IMR-90 (cell line): ENCODE measurements at regions not wholly inside any gene's neighbourhood (a gene's known extent, or its start where the extent isn't known, plus 50 kb on each side); places are given as distances from the start of the nearest gene placed in this dataset.

Experiments
- ATAC-seq: fragments of 200-7000 bp; cut with Tn5 transposase; 2 replicates; pipeline ENCODE4 v1.9.1; 2020; ENCODE audit warnings: low read depth, mild to moderate bottlenecking, moderate library complexity
- BruUV-seq: library from RNA; stranded (reverse); fragments of 400-500 nt; replicated peaks from 2 replicates; lab custom pipeline; 2021; lab: Mats Ljungman, UMichigan
- CTCF ChIA-PET: fragments of 300-600 bp; formaldehyde crosslinking; extraction: SDS; loops from one replicate; lab custom pipeline; 2021; ENCODE audit warnings: antibody characterized with exemption; lab: Yijun Ruan, JAX
- POLR2A ChIA-PET: fragments of 300-600 bp; sonication (Branson Sonifier 250); formaldehyde crosslinking; loops from one replicate; lab custom pipeline; 2022; ENCODE audit warnings: antibody characterized with exemption; ENCODE audit not compliant: unreplicated experiment; lab: Charles Lee
- DNase-seq: peaks from one replicate; pipeline ENCODE4 v3.0.0; 2013
- H2AFZ ChIP-seq: replicated peaks from 2 replicates; pipeline ENCODE3; 2013; ENCODE audit warnings: low read length, mild to moderate bottlenecking; ENCODE audit not compliant: poor library complexity
- H2AK5ac ChIP-seq: 2 replicates; pipeline ENCODE4 v1.6.1; 2013; ENCODE audit warnings: low read depth, low read length, inconsistent platforms
- H2AK9ac ChIP-seq: replicated peaks from 2 replicates; pipeline ENCODE3; 2013; ENCODE audit warnings: mild to moderate bottlenecking, low read depth, low read length, moderate library complexity; ENCODE audit not compliant: poor library complexity
- H2BK120ac ChIP-seq: 2 replicates; pipeline ENCODE4 v1.6.1; 2013; ENCODE audit warnings: low read depth, low read length, inconsistent platforms
- H2BK15ac ChIP-seq: 3 replicates; pipeline ENCODE4 v1.6.1; 2013; ENCODE audit warnings: low read depth, low read length, inconsistent platforms
- H2BK20ac ChIP-seq: 2 replicates; pipeline ENCODE4 v1.6.1; 2013; ENCODE audit warnings: low read depth, mild to moderate bottlenecking, inconsistent platforms, low read length, moderate library complexity
- H2BK5ac ChIP-seq: 2 replicates; pipeline ENCODE4 v1.6.1; 2013; ENCODE audit warnings: mild to moderate bottlenecking, low read depth, low read length, inconsistent platforms; ENCODE audit not compliant: poor library complexity, severe bottlenecking
- H3K14ac ChIP-seq: replicated peaks from 2 replicates; pipeline ENCODE4 v1.6.1; 2013; ENCODE audit warnings: low read depth, low read length, inconsistent platforms
- H3K18ac ChIP-seq: 2 replicates; pipeline ENCODE4 v1.6.1; 2013; ENCODE audit warnings: low read depth, low read length, control low read depth
- H3K23ac ChIP-seq: 2 replicates; pipeline ENCODE4 v1.6.1; 2013; ENCODE audit warnings: low read depth, low read length, inconsistent platforms
- H3K27ac ChIP-seq: 2 replicates; pipeline ENCODE4 v1.5.1; 2013; ENCODE audit warnings: mild to moderate bottlenecking, control low read depth, low read length; ENCODE audit not compliant: insufficient read depth
- H3K27me3 ChIP-seq: 2 replicates; pipeline ENCODE4 v1.6.1; 2013; ENCODE audit warnings: low read length; ENCODE audit not compliant: control insufficient read depth, insufficient read depth
- H3K36me3 ChIP-seq: 2 replicates; pipeline ENCODE4 v1.6.1; 2013; ENCODE audit warnings: low read length, mixed read lengths; ENCODE audit not compliant: control insufficient read depth, insufficient read depth
- H3K4ac ChIP-seq: 2 replicates; pipeline ENCODE4 v1.6.1; 2013; ENCODE audit warnings: low read depth, low read length, inconsistent platforms
- H3K4me1 ChIP-seq: 2 replicates; pipeline ENCODE4 v1.6.1; 2013; ENCODE audit warnings: low read length, mixed read lengths; ENCODE audit not compliant: control insufficient read depth, insufficient read depth
- H3K4me2 ChIP-seq: 2 replicates; pipeline ENCODE4 v1.6.1; 2013; ENCODE audit warnings: low read depth, mild to moderate bottlenecking, control low read depth, low read length, moderate library complexity
- H3K4me3 ChIP-seq: 2 replicates; pipeline ENCODE4 v1.5.1; 2013; ENCODE audit warnings: low read depth, mild to moderate bottlenecking, control low read depth, low read length, moderate library complexity; ENCODE audit not compliant: insufficient read depth
- H3K56ac ChIP-seq: 2 replicates; pipeline ENCODE4 v1.6.1; 2013; ENCODE audit warnings: low read length, inconsistent platforms; ENCODE audit not compliant: insufficient read depth; ENCODE audit errors: extremely low read depth
- H3K79me1 ChIP-seq, 2 experiments: 2 replicates each; pipeline ENCODE4 v1.6.1; 2013; ENCODE audit warnings: low read length in 2 of 2, inconsistent platforms in 1 of 2, low read depth in 1 of 2
- H3K9ac ChIP-seq: 2 replicates; pipeline ENCODE4 v1.6.1; 2013; ENCODE audit warnings: low read depth, low read length, control low read depth
- H3K9me1 ChIP-seq: 2 replicates; pipeline ENCODE4 v1.6.1; 2013; ENCODE audit warnings: low read length, inconsistent platforms; ENCODE audit not compliant: insufficient read depth
- H3K9me3 ChIP-seq: 2 replicates; pipeline ENCODE4 v1.6.1; 2013; ENCODE audit warnings: low read length; ENCODE audit not compliant: control insufficient read depth, insufficient read depth
- H4K20me1 ChIP-seq: 2 replicates; pipeline ENCODE4 v1.6.1; 2013; ENCODE audit warnings: low read length, inconsistent platforms; ENCODE audit not compliant: insufficient read depth
- H4K5ac ChIP-seq: 2 replicates; pipeline ENCODE4 v1.6.1; 2013; ENCODE audit warnings: mild to moderate bottlenecking, low read depth, low read length, control low read depth
- H4K8ac ChIP-seq, 2 experiments: 2 replicates each; pipeline ENCODE4 v1.6.1; 2013; ENCODE audit warnings: low read depth in 2 of 2, low read length in 2 of 2, control low read depth in 1 of 2, inconsistent platforms in 1 of 2
- H4K91ac ChIP-seq: 2 replicates; pipeline ENCODE4 v1.6.1; 2013; ENCODE audit warnings: low read depth, low read length, inconsistent platforms; ENCODE audit not compliant: insufficient read depth
- BHLHE40 ChIP-seq: fragments of 150-350 bp; IDR thresholded peaks from 2 replicates; pipeline ENCODE4 v1.6.1; 2016; ENCODE audit warnings: mild to moderate bottlenecking, low read depth, low read length
- FOS ChIP-seq: fragments of 150-350 bp; IDR thresholded peaks from 2 replicates; pipeline ENCODE4 v1.6.1; 2016; ENCODE audit warnings: low read depth, low read length
- MAFK ChIP-seq: IDR thresholded peaks from 2 replicates; pipeline ENCODE4 v1.6.1; 2012; ENCODE audit warnings: low read depth, low read length, improper control_type of control experiment
- MAZ ChIP-seq: IDR thresholded peaks from 2 replicates; pipeline ENCODE4 v1.6.1; 2012; ENCODE audit warnings: low read depth, mild to moderate bottlenecking, low read length, improper control_type of control experiment, moderate library complexity, borderline replicate concordance
- NFE2L2 ChIP-seq: fragments of 150-350 bp; IDR thresholded peaks from 2 replicates; pipeline ENCODE4 v1.6.1; 2016; ENCODE audit warnings: low read depth, mild to moderate bottlenecking, low read length
- RCOR1 ChIP-seq: IDR thresholded peaks from 2 replicates; pipeline ENCODE4 v1.6.1; 2012; ENCODE audit warnings: mild to moderate bottlenecking, low read length, improper control_type of control experiment; ENCODE audit not compliant: insufficient replicate concordance
- SMC3 ChIP-seq: fragments of 150-350 bp; IDR thresholded peaks from 2 replicates; pipeline ENCODE4 v1.6.1; 2016; ENCODE audit warnings: low read depth, mild to moderate bottlenecking, antibody characterized with exemption, low read length, moderate library complexity
- USF2 ChIP-seq: fragments of 150-350 bp; IDR thresholded peaks from 2 replicates; pipeline ENCODE4 v1.6.1; 2017; ENCODE audit warnings: mild to moderate bottlenecking, antibody characterized with exemption, low read length, low read depth
- WGBS, 2 experiments: methylation state at CpG; one replicate each; pipeline versions ENCODE4 v1.1.5 to v1.1.7; 2013; ENCODE audit warnings: missing lambda C conversion rate in 2 of 2; ENCODE audit not compliant: insufficient read length in 1 of 2; ENCODE audit errors: extremely low coverage in 2 of 2; 5-methylcytosine and 5-hydroxymethylcytosine counted together
- dilution Hi-C: fragments of 300-500 bp; cut with HindIII; formaldehyde crosslinking; loops from one replicate; pipeline ENCODE4 v1.14.3; 2018; ENCODE audit warnings: low sequenced_read_pairs; ENCODE audit not compliant: unreplicated experiment
- in situ Hi-C: fragments of 300-500 bp; cut with MboI; formaldehyde crosslinking; loops from 3 replicates; pipeline ENCODE4 v1.14.3; 2019; ENCODE audit warnings: low sequenced_read_pairs, inconsistent platforms, mixed read lengths
- intact Hi-C: fragments of 100-400 bp; cut with micrococcal nuclease; formaldehyde crosslinking; loops from 2 replicates; pipeline ENCODE4 v1.10.0; 2022

GRCh38 chr6:115854866-115855665 lies 205.6 kb downstream of the FRK start:
- Histone ChIP-seq H3K56ac (no peak overlapping the region), H2BK5ac (no peak overlapping the region), H3K14ac (no peak overlapping the region), H4K5ac (no peak overlapping the region), H4K8ac (no peak overlapping the region), H3K9me3 (no peaks in the 10 kb centered on the region; the same call in 1 of the 2 replicates), H2AK9ac (no peak overlapping the region), H3K4me1 (no peaks in the 10 kb centered on the region), H4K20me1 (no peaks in the 10 kb centered on the region), H3K79me1 (no peaks in the 10 kb centered on the region), H3K23ac (no peak overlapping the region), H3K4me3 (no peak overlapping the region), H3K27me3 (no peaks in the 10 kb centered on the region), H2BK15ac (no peak overlapping the region), H3K9ac (no peak overlapping the region), H3K27ac (no peak overlapping the region), H2AK5ac (no peak overlapping the region), H2AFZ (no peak overlapping the region), H4K91ac (no peak overlapping the region), H3K36me3 (no peaks in the 10 kb centered on the region), H3K9me1 (no peaks in the 10 kb centered on the region), H2BK20ac (no peak overlapping the region), H2BK120ac (no peak overlapping the region), H3K18ac (no peak overlapping the region), H3K4ac (no peak overlapping the region), H3K4me2 (no peak overlapping the region)
- dilution Hi-C loops (no loop called here), intact Hi-C loops (no loop called here), in situ Hi-C loops (no loop called here)
- 76% methylated on average over 11 of the region's 34 CpGs; no CpG with 5 or more reads in 1 of the 2 experiments for WGBS, 2 experiments
- ChIA-PET POLR2A (no interaction called here), CTCF (interaction anchor here (0.6 kb wide), 1 partner anchor 29 kb away, joined by 3 read pairs; no protein-coding TSS in a partner anchor)
- DNase-seq (no peak), ATAC-seq (no peak)
- TF ChIP-seq NFE2L2 (no peak), SMC3 (no peak), MAZ (no peak), MAFK (no peak), FOS (no peak), RCOR1 (no peak), USF2 (no peak), BHLHE40 (no peak)
- BruUV-seq, result no TSS peak
